Loucy (cell line): ENCODE measurements at regions not wholly inside any gene's neighbourhood (a gene's known extent, or its start where the extent isn't known, plus 50 kb on each side); places are given as distances from the start of the nearest gene placed in this dataset.

Experiments used
- H2AFZ ChIP-seq: fragments of 200-600 bp; sonication (generic); 2 replicates; pipeline ENCODE4 v1.6.0; 2016; ENCODE audit warnings: antibody characterized with exemption, mild to moderate bottlenecking, low read length, moderate library complexity
- H3F3A ChIP-seq: fragments of 200-600 bp; 2 replicates; pipeline ENCODE4 v1.6.0; 2016; ENCODE audit warnings: antibody characterized with exemption, low read depth, mild to moderate bottlenecking
- H3K27me3 ChIP-seq: fragments of 200-600 bp; sonication (generic); 2 replicates; pipeline ENCODE4 v1.6.1; 2014; ENCODE audit warnings: low read length, mild to moderate bottlenecking; ENCODE audit not compliant: insufficient read depth, poor library complexity, severe bottlenecking
- H3K36me3 ChIP-seq: fragments of 200-600 bp; sonication (generic); 2 replicates; pipeline ENCODE4 v1.6.1; 2016; ENCODE audit warnings: low read length; ENCODE audit not compliant: insufficient read depth
- H3K4me1 ChIP-seq: fragments of 200-600 bp; sonication (generic); 2 replicates; pipeline ENCODE4 v1.5.1; 2014; ENCODE audit warnings: low read length, mild to moderate bottlenecking; ENCODE audit not compliant: insufficient read depth, poor library complexity, severe bottlenecking
- H3K4me2 ChIP-seq: fragments of 200-600 bp; sonication (generic); 2 replicates; pipeline ENCODE4 v1.6.0; 2014; ENCODE audit warnings: antibody characterized with exemption, low read length, low read depth, mild to moderate bottlenecking; ENCODE audit not compliant: poor library complexity, severe bottlenecking
- H3K4me3 ChIP-seq: fragments of 200-600 bp; sonication (generic); 2 replicates; pipeline ENCODE4 v1.5.1; 2014; ENCODE audit warnings: low read length, mild to moderate bottlenecking, mixed read lengths; ENCODE audit not compliant: poor library complexity, severe bottlenecking
- H3K79me2 ChIP-seq: fragments of 200-600 bp; sonication (generic); 2 replicates; pipeline ENCODE4 v1.6.1; 2014; ENCODE audit warnings: low read length; ENCODE audit not compliant: insufficient read depth
- H3K9ac ChIP-seq: fragments of 200-600 bp; sonication (generic); 2 replicates; pipeline ENCODE4 v1.6.0; 2014; ENCODE audit warnings: mild to moderate bottlenecking, low read depth, low read length, moderate library complexity; ENCODE audit not compliant: poor library complexity, severe bottlenecking
- H3K9me2 ChIP-seq: fragments of 200-600 bp; sonication (generic); replicated peaks from 2 replicates; pipeline ENCODE4 v1.6.1; 2016; ENCODE audit warnings: low read depth, low read length, mixed read lengths
- H3K9me3 ChIP-seq: fragments of 200-600 bp; sonication (generic); 2 replicates; pipeline ENCODE4 v1.6.1; 2014; ENCODE audit warnings: mild to moderate bottlenecking, antibody characterized with exemption, low read length, low read depth; ENCODE audit not compliant: insufficient read depth
- H4K20me1 ChIP-seq: fragments of 200-600 bp; sonication (generic); 2 replicates; pipeline ENCODE4 v1.6.0; 2014; ENCODE audit warnings: antibody characterized with exemption, low read length, mild to moderate bottlenecking; ENCODE audit not compliant: insufficient read depth, poor library complexity, severe bottlenecking
- EZH2phosphoT487 ChIP-seq: fragments of 200-600 bp; IDR thresholded peaks from 2 replicates; pipeline ENCODE4 v1.6.1; 2018; ENCODE audit warnings: antibody characterized with exemption, mild to moderate bottlenecking, moderate library complexity, borderline replicate concordance
- TF ChIP-seq, protein P1 (sequence below): fragments of 200-600 bp; sonication (generic); conservative IDR thresholded peaks from 2 replicates; pipeline ENCODE4 v1.5.1; 2014; ENCODE audit warnings: mild to moderate bottlenecking, antibody characterized with exemption, low read length

DNA sequence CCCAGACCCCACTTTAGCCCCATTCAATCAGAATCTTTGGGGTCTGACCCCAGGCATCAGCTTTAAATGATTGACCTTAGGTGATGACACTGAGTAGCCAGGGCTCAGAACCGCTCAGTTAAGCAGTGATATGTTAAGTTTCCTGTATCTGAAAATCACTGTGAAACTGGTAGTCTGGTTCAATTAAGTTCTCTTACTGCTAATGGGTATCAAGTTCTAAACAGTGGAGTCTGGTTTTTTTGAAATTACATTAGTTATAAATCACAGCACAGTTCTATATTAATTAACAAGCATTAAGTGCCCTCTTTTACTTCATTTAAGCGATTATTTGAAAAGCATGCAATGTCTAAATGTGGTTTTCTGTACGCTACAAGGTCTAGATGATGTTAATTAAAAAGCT is 117.9 kb downstream of the HAUS1 start:
- H3K4me3 ChIP-seq: no peak overlapping the region

DNA sequence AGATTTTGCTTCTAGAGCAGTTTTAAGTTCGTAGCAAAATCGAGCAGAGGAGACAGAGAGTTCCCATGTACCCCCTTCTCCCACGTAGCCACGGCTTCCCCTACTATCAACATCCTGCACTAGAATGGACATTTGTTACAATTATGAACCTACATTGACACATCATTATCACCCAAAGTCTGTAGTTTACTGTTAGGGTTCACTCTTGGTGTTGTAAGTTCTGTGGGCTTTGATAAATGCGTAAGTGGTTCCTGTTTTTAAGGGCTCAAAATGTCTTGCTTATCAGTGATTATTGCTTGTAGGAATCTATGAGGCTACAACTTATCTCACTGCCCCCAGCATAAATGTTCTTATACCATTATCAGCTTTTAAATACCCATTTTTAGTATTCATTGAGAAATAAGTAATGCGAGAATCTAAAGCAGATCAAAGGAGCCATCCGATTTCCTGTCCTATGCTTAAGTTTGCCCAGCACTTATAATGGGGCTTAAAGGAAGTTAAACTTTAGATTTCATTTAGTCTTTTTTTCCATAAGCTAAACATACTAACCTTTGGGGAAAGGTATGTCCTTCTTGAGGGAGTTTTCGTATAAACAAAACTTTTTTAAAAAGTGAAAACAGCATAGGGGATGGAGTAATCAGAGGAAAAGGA is 118.7 kb downstream of the HAUS1 start:
- peaks cover 31% of the 10 kb centered on the region; the same call in 1 of the 2 replicates for H3K36me3 ChIP-seq
- peaks cover 5% of the 10 kb centered on the region; the same call in 1 of the 2 replicates for H3F3A ChIP-seq
- no peaks in the 10 kb centered on the region for H3K9me3 ChIP-seq
- peaks cover 35% of the 10 kb centered on the region for H4K20me1 ChIP-seq
- peak overlapping the region; percentile 16 for H3K4me2 ChIP-seq
- H3K9ac ChIP-seq: no peak overlapping the region
- no peaks in the 10 kb centered on the region for H3K27me3 ChIP-seq
- H3K9me2 ChIP-seq: no peaks in the 10 kb centered on the region
- no peak overlapping the region for H2AFZ ChIP-seq
- peaks cover 23% of the 10 kb centered on the region for H3K4me1 ChIP-seq
- TF ChIP-seq EZH2phosphoT487: no peak
- peaks cover 79% of the 10 kb centered on the region for H3K79me2 ChIP-seq
- H3K4me3 ChIP-seq: no peak overlapping the region

More for the DNA sequence above, 117.9 kb downstream of the HAUS1 start:
- Histone ChIP-seq H3K9me2 (no peaks in the 10 kb centered on the region), H3K36me3 (peaks cover 38% of the 10 kb centered on the region; the same call in 1 of the 2 replicates), H3K4me2 (no peak overlapping the region), H3F3A (peaks cover 5% of the 10 kb centered on the region; the same call in 1 of the 2 replicates), H3K9ac (no peak overlapping the region), H3K4me1 (peaks cover 23% of the 10 kb centered on the region), H4K20me1 (peaks cover 41% of the 10 kb centered on the region), H2AFZ (no peak overlapping the region), H3K27me3 (no peaks in the 10 kb centered on the region), H3K79me2 (peaks cover 85% of the 10 kb centered on the region), H3K9me3 (no peaks in the 10 kb centered on the region)
- TF ChIP-seq, protein P1, sequence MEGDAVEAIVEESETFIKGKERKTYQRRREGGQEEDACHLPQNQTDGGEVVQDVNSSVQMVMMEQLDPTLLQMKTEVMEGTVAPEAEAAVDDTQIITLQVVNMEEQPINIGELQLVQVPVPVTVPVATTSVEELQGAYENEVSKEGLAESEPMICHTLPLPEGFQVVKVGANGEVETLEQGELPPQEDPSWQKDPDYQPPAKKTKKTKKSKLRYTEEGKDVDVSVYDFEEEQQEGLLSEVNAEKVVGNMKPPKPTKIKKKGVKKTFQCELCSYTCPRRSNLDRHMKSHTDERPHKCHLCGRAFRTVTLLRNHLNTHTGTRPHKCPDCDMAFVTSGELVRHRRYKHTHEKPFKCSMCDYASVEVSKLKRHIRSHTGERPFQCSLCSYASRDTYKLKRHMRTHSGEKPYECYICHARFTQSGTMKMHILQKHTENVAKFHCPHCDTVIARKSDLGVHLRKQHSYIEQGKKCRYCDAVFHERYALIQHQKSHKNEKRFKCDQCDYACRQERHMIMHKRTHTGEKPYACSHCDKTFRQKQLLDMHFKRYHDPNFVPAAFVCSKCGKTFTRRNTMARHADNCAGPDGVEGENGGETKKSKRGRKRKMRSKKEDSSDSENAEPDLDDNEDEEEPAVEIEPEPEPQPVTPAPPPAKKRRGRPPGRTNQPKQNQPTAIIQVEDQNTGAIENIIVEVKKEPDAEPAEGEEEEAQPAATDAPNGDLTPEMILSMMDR: no peak
- no peak for TF ChIP-seq EZH2phosphoT487

DNA sequence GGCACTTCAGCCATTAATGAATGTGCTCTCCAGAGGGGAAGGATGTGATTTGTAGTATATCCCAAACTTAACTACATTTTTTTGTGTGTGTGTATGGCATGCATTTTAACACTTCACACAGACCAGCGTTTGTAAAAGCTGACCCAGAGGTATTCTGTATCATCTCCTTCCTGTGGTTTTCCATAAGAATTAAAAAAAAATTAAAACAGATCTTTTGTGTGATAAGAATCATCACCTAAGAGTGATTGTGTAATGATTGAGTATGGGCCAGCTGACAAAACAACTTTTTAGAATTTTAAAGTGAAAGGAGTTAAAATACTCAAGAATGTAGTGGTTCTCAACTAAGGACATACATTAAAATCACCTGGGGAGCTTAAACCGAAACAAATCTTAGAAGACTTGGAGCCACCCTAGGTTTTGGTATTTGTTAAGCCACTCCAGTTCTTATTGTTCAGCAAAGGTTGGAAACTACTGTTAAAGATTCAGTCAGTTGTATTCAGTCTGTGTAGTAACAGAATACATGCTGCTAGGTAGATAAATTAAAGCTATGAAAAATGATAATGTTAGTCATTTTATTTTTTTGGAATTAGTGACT is 120.1 kb downstream of the HAUS1 start:
- peaks cover 70% of the 10 kb centered on the region for H3K79me2 ChIP-seq

More for the DNA sequence above, 120.1 kb downstream of the HAUS1 start:
- Histone ChIP-seq H3K9ac (no peak overlapping the region), H3K4me3 (no peak overlapping the region), H4K20me1 (peaks cover 42% of the 10 kb centered on the region), H3K27me3 (no peaks in the 10 kb centered on the region), H3K36me3 (peaks cover 18% of the 10 kb centered on the region; the same call in 1 of the 2 replicates), H3F3A (peaks cover 5% of the 10 kb centered on the region; the same call in 1 of the 2 replicates), H3K4me1 (peaks cover 27% of the 10 kb centered on the region), H3K4me2 (no peak overlapping the region), H3K9me2 (no peaks in the 10 kb centered on the region), H2AFZ (no peak overlapping the region), H3K9me3 (no peaks in the 10 kb centered on the region)
- no peak for TF ChIP-seq EZH2phosphoT487
- TF ChIP-seq, protein P1: no peak
